ENCODE measurements at regions not wholly inside any gene's neighbourhood (a gene's known extent, or its start where the extent isn't known, plus 50 kb on each side); places are given as distances from the start of the nearest gene placed in this dataset.
A peak's percentile ranks its signal among the peaks of the same experiment; 100 is the strongest.

DNA sequence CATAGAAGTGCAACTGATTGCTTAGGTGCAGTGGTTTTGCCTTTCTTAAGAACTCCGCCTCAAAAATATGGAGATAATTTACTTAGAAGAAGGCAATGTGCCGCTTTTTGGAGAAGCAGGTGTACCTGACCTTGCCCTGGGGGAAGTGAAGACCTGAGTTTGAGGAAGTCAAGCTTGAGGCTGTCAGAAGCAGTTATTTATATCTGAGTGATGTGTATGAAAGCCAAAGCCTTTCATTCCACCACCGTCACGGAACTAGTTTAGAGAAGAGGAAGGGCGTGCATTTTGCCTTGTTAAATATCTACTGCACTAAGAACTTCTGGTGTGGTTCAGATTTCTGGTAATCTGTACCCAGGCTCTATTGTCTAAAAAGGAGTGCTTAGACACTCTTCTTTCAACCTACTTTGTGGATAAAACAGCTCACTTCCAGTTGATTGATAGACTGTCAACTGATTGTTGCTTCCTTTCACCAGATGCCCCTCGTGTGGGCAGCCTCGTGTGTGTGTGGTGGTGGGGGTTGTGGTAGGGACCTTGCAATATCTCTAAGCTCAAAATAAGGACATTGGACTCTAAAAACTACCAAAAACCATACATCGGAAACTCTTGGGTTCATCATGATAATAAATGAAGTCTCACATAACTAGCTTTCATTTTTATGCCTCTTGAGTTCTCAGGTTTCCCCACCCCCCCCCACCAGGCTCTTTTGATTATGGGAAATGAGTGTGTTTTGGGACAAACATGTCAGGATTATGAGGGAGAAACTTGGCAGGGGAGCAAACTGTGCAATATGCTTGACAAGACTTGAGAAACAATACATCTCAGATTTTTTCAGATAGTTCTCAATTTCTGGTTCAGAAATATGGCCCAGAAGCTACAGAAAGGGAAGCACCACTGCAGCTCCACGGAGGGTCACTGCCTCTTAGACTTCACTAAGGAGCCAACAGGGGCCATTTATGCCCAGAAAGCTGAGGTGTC is 78.6 kb downstream of the ARF6 start:
- no peak for DNase-seq

DNA sequence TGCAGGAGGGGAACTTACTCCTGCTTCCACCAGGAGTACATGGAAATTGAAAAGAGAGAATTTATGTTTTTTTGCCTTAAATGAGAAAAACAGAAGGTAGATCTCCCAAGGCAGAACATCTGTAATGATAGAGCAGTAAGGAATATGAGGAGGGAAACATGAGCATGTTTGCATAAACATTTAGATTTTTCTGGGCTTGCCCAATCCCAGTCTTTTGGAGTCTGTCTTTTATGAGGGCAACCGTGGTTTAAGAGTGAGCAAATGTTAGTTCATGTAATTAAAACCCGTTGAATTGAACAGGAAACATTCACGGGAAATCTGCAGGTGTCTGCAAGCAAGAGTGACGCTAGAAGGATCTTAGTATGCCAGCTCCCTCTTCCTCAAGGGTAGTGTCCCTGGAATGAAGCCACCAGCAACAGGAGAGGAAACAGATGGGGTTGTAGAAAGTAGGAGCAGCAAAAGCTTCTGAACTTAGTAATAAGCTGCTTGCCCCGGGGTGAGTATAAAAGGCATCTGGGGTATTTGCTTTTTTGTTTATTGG is 79.3 kb downstream of the ARF6 start:
- no peak for DNase-seq

GRCh38 chr14:49972823-49973222 is 79.9 kb downstream of the ARF6 start:
- DNase-seq = no peak

GRCh38 chr14:49975276-49975675 is 82.4 kb downstream of the ARF6 start:
- DNase-seq = no peak

DNA sequence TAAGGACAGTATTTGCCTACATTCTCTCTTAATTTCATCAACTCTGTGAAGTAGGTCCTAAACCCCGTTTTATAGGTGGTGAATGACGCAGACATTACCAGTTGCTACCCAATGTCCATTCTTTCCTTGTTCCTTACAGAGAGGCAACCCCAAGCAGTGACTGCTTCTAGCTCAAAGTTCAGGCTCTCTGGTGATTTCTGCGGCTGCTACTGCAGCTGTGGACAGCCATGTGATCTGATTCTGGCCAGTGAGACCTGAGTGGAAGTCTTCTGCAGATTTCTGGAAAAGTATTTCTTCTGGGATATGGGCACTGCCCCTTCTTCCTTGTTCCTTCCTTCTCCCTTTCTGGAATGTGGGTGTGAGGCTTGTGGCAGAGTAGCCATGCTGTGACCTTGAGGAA is 82.9 kb downstream of the ARF6 start:
- no peak for DNase-seq

- DNase-seq = no peak
Measured at GRCh38 chr14:49977126-49977841, 84.4 kb downstream of the ARF6 start.

GRCh38 chr14:49980027-49980426 is 87.1 kb downstream of the ARF6 start:
- DNase-seq = no peak

DNA sequence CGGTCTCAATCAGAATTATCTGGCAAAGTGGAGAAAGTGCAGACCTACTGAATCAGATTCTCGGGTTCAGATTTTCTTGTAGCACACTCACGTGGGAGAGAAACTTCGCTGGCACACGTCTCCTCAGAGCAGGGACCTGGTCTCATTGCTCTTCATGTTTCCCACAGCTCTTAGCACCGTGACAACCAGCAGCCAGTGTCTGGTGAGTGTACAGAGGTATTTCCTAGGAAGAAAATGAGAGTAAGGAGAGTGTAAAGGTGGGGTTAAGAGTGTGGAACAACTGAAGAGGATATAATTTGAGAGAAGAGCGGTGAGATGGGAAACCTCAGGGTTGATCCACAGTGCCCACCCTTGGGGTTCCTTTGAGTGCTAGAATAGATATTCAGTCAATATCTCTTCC is 89.2 kb downstream of the ARF6 start:
- DNase-seq = no peak

GRCh38 chr14:49982501-49982951 is 89.6 kb downstream of the ARF6 start:
- DNase-seq = no peak

GRCh38 chr14:49984424-49984823 is 91.5 kb downstream of the ARF6 start:
- no peak for DNase-seq

GRCh38 chr14:49986343-49987014 is 93.6 kb downstream of the ARF6 start:
- no peak for DNase-seq

GRCh38 chr14:49988080-49988990 is 95.5 kb downstream of the ARF6 start:
- DNase-seq = no peak

DNA sequence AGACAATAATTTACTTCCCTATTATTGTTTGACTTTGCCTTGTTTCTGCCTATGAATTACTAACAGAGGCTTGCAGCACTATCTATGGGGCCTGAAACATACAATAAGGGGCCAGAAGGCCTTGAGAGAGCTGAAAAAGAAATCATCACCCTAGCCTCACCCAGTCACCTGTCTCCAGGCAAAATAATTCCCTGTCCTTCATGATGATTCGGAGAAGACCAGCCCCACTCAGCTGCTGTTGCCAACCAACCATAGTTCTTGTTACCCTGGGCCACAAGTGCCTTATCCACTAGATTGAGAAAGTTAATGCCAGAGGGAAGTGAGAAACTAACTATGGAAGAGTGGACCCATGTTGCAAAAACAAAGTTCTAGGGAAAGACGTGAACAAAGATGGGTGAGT is 97.1 kb downstream of the ARF6 start:
- no peak for DNase-seq

- DNase-seq = no peak
Measured at GRCh38 chr14:49991491-49991890, 98.6 kb downstream of the ARF6 start.

DNA sequence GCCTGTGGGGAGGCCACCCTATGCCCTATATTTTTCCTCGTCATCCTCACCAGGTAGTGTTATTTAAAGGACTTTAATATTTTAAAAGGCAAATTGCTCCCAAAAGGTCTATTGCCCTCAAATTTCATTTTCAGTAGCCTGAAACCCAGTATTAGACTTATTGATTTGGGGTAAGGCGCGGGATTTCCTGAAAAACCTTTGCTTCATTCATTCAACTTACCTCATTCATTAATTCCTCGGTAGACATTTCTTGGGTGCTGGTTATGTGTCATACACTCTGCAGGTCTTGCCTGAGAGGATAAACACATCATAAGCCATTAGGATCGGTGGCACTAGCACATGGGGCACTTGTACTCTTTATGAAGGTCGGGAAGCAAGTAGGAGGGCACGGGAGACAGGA is 99.2 kb downstream of the ARF6 start:
- no peak for DNase-seq

- DNase-seq = no peak
Measured at GRCh38 chr14:49992448-49992847, 99.6 kb downstream of the ARF6 start.

GRCh38 chr14:49992901-49993339 is 100.0 kb downstream of the ARF6 start:
- DNase-seq = no peak

DNA sequence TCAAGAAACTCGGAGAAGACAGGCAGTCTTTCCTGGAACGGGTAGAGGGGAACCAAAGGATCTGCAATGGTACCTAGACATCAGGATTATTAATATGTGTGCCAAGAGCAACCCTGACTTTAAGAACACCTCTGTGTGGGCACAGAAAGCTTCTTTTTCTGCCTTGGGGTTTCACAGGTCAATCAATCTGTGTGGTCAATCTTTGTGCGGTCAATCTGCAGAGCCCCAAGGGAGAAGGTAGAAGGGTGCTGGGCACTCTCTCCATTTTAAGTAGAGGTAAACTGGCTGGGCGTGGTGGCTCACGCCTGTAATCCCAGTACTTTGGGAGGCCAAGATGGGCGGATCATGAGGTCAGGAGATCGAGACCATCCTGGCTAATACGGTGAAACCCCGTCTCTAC is 100.7 kb downstream of the ARF6 start:
- DNase-seq = no peak

GRCh38 chr14:49994951-49995561 is 102.2 kb downstream of the ARF6 start:
- DNase-seq = no peak

DNA sequence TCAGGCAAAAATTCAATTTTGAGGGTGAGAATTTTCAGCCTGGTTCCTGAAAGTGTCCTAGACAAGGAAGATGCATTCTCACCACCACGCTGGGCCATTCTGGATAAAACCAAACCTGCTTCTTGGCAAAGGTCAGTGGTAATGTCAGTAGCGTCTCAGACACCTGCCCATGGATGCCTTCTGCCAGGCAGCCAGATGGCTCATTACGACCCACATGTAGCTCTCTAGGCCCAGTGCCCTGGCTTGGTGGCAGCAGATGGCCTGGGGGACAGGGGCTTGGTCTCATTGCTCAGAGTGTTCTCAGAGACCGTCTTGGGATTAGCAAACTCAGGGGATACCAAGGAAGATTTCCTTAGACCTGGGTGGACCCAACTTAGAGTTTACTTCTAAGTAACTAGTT is 105.1 kb downstream of the ARF6 start:
- DNase-seq = no peak

DNA sequence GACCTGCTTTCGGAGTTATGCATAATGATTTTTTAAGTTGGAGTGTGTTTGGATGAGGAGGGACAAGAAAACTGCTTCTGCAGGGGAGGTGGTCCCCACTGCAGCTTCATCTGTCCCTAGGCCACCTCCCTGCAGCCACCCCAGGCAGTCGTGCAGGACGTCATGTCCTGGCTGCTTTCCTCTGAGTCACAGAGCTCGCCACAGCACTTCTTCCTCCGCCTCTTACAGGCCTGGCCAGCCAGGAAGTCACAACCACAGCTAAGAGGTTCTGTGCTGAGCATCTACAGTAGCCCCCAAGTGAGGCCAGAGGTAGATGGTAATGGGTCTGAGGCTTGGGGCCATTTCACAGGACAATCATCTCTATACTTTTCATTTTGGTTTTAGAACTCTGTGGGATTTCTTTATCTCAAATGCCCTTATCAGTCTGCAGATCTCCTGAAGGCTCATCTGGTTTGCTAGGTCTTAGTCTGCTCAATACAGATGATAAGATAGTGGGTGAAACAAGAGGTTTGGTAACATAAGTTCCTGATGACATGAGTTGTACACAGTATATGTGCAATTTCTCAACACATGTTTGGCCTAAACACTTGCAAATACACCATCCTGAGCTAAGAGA is 106.4 kb downstream of the ARF6 start:
- DNase-seq = peak; percentile 99

Data from islet precursor cell (in vitro differentiated cells).